ENCODE measurements at regions not wholly inside any gene's neighbourhood (a gene's known extent, or its start where the extent isn't known, plus 50 kb on each side); places are given as distances from the start of the nearest gene placed in this dataset.
"Not testable (repeated sequence)": the region's sequence is repeated elsewhere in the genome, so short reads cannot be mapped to it uniquely, and the experiment has no call there.

DNA sequence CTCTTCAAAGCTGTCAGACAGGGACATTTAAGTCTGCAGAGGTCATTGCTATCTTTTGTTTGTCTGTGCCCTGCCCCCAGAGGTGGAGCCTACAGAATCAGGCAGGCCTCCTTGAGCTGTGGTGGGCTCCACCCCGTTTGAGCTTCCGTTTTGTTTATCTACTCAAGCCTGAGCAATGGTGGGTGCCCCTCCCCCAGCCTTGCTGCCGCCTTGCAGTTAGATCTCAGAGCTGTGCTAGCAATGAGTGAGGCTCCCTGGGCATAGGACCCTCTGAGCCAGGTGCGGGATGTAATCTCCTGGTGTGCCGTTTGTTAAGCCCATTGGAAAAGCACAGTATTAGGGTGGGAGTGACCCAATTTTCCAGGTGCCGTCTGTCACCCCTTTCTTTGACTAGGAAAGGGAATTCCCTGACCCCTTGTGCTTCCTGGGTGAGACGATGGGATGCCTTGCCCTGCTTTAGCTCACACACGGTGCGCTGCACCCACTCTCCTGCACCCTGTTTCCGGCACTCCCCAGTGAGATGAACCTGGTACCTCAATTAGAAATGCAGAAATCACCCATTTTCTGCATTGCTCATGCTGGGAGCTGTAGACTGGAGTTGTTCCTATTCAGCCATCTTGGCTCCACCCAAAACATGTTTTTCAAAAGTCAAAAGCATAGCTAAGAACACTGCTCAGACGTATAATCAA, 244.7 kb downstream of the CENPC start:
- TF ChIP-seq, protein P1, sequence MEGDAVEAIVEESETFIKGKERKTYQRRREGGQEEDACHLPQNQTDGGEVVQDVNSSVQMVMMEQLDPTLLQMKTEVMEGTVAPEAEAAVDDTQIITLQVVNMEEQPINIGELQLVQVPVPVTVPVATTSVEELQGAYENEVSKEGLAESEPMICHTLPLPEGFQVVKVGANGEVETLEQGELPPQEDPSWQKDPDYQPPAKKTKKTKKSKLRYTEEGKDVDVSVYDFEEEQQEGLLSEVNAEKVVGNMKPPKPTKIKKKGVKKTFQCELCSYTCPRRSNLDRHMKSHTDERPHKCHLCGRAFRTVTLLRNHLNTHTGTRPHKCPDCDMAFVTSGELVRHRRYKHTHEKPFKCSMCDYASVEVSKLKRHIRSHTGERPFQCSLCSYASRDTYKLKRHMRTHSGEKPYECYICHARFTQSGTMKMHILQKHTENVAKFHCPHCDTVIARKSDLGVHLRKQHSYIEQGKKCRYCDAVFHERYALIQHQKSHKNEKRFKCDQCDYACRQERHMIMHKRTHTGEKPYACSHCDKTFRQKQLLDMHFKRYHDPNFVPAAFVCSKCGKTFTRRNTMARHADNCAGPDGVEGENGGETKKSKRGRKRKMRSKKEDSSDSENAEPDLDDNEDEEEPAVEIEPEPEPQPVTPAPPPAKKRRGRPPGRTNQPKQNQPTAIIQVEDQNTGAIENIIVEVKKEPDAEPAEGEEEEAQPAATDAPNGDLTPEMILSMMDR (IDR thresholded peaks at IDR 0.05; ENCODE audit: low read length) = not testable (repeated sequence)
- TF ChIP-seq EZH2phosphoT487 (IDR thresholded peaks at IDR 0.05; ENCODE audit: low read length); EZH2 (optimal IDR thresholded peaks at IDR 0.05; ENCODE audit: low read depth, low read length): not testable (repeated sequence)

Data from MM.1S (cell line).